Non-pigmented ciliary epithelial cell (primary cell): ENCODE measurements at regions not wholly inside any gene's neighbourhood (a gene's known extent, or its start where the extent isn't known, plus 50 kb on each side); places are given as distances from the start of the nearest gene placed in this dataset.

Experiments
- DNase-seq: peaks from one replicate; pipeline ENCODE4 v3.0.0-alpha.2; 2010; ENCODE audit warnings: low read depth

DNA sequence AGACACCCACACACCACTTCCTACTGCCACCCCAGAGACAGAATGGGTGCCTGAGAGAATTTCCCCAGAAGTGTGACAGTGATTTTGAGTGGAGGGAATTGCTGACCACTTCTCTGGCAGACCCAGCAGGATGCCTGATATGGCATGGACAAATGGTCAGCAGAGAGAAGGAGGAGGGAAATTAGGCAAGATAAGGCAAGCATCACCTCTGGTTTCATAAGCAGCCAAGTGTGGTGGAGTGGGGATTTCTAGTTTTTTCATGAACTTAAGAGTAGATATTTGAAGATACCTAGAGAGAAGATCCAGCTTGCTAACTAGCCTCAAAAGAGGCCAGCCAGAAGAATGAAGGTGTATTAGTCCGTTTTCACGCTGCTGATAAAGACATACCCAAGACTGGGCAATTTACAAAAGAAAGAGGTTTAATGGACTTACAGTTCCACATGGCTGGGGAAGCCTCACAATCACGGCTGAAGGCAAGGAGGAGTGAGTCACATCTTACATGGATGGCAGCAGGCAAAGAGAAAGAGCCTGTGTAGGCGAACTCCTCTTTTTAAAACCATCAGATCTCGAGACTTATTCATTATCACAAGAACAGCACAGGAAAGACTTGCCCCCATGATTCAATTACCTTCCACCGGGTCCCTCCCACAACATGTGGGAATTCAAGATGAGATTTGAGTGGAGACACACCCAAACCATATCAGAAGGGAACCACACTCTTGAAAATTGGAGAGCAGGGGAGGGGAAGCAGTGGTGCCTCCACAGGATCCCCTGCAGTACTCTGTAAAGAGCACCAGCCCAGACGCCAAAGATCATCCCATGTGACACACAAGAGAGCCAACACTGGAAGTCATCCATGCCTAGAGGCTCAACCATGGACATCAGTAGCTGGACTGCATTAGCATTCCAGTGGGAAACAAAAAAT, 64.2 kb downstream of the RBM43 start:
- DNase-seq, result no peak

DNA sequence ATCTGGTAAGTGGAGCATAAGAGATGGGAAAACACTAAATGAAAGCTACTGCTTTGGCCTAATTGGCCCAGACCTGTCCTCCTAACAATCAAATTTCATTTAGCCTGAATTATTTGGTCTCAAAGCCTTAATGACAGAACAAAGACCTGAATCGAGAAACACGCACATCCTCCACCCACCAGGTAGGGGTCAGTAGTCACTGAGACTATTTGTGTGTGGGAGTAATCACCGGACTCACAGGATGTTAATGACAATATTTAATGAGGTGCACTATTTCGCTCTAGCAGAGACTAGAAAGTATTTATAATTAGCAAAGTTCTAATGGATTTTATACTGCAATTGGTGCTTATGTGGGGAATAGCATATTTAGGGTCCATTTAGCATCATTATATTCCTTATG, 68.1 kb downstream of the RBM43 start:
- no peak for DNase-seq

DNA sequence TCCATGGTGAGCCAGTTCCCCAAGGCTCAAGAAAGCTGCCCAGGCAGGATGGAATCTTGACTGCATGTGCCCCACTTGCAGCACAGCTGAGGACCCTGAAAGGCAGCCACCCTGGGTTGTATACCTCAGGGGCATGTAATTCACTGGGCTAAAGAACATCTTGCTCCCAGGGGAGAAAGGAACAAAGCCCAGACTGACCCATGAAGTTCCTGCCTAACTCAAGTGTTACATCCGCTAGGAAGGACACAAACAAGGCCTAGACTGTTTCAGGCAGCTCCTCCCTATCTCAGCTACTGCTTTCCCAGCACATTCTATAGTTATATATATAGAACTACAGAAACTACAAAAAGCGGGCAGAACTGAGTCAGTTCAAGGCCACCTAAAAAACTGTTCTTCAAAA, 69.0 kb downstream of the RBM43 start:
- no peak for DNase-seq

DNA sequence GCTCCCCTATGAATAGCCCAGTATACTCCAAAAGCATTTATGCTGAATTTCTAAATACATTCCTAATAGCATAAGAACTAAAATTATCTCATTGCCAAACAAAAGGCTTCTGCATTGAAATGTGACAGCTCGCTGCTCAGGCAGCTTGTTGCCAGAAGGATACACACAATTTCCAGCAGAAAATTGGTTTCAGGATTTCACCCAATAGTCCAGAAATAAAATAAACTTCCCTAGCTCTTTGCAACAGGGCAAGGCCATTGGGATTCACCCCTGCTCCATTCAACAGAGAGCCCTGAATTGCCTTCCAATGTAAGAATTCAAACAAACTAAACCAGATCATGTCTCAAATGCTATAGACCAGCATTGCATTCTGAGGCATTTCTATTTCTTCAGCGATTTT, 70.7 kb downstream of the RBM43 start:
- no peak for DNase-seq

DNA sequence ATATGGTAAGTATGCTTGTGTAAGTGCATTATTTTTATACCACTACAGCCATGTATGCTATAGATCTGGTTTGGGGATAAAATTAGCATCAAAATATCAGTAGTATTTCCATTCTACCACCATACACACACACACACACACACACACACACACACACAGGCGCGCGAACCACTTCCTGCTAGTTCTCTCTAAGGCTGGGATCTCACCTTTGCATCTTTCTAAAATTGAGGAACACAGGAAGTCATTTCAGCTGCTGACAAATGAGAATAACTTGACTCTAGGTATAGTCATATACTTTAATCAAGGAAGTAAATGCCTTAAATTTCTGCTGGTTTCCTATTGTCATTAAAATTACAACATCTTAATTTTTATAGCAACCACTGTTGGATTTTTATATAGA, 72.5 kb downstream of the RBM43 start:
- DNase-seq, result no peak

DNA sequence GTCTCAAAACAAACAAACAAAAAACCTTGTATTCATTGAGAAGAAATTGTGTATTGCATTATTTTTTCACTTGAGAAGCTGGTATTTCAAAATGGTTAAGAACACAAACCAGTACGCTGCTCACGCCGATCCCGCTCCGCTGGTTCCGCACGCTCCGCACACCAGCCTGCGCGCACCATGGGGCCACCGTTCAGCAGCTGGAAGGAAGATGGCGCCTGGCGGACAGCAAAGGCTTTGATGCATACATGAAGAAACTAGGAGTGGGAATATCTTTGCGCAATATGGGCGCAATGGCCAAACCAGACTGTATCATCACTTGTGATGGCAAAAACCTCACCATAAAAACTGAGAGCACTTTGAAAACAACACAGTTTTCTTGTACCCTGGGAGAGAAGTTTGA, 75.7 kb downstream of the RBM43 start:
- DNase-seq, result no peak

DNA sequence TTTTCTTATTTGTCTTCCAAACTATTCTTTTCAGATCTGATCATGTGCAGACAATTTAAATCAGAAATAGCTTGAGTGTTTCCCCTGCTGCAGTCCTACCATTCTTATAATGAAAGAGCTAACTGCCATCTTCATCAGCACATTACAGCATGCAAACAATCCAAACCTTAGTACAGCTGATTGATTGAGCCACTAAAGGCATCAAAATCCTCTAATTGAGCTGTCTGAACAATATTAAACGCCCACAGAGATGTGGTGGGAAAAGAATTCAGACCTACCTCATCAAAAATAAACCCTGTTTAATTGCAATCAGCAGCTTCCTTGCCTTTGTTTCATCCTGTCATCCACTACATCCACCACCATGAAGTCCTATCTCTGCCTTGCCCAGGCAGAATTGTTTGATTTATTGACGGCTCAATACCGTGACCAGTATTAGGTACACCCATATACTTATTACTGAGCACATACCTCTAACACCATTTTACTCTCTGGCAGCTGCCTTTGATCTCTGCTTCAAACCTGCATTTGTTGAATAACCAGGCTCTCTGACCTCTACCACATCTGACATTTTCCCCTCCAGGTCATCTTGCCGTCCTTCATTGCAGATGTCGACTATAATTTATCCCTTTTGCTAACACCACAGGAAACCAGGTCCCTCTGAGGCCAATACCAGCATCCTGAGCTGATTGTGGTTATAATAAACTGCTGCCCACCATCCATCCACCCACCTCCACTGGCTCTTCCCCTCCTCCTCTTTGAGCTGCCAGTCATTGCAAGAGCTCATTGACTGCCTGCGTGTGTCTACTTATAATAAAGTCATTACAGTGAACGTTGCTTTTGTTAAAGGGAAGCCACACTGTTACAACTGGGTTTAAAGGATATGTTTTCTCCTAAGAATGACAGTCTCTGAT, 78.5 kb downstream of the RBM43 start:
- no peak for DNase-seq

DNA sequence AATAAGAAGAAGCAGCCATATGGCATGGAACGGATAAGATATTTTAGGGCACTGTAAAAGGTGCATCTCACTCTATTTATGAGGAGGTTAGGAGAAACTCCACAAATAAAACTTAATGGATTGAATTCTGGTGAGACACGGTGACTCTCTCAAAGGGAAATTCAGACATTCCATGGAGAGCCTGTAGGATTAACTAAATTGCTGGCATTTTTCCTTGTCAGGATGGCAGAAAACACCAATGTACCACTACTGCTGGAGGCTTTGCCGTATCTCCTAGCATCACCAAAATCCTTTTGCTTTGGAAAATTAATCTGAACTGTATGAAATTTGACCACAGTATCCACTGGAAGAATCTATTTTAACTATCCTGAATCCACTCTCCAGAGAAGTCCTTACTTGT, 79.3 kb downstream of the RBM43 start:
- no peak for DNase-seq

DNA sequence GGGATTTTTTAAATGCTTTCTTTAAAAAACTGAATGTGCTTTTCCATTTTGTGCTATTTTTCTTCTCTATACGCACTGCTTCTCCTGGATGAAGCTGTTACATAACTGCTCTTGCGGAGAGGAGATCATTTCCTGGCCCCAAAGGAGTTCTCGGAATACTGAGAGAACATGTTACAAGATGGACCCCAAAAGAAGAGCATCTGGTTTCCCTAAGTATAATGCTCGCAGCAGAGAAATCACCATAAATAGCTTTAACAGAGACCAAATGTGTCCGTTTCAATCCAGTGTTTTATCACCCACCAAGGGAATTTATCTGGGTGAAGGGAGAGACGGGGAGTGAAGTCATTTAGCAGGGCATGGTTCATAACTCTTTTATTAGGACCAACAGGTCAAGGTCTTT, 80.1 kb downstream of the RBM43 start:
- DNase-seq, result no peak

DNA sequence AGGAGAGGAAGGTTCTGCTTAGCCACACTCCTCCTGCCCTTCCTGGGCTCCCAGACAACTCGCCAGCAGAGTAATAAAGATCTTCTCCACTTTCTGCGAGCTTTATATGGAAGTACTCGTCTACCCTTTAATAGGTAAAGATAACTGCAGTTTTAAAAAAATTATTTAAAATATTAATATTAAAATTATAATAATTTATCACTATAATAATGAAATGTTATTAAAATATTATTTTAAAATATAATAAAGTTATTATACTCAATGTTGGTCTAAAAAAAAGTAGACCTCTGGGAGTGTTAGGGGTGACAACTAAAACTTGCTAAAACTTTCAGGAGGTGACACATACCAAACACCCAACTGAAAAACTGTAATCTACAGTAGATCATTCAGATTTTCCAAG, 81.5 kb downstream of the RBM43 start:
- no peak for DNase-seq

DNA sequence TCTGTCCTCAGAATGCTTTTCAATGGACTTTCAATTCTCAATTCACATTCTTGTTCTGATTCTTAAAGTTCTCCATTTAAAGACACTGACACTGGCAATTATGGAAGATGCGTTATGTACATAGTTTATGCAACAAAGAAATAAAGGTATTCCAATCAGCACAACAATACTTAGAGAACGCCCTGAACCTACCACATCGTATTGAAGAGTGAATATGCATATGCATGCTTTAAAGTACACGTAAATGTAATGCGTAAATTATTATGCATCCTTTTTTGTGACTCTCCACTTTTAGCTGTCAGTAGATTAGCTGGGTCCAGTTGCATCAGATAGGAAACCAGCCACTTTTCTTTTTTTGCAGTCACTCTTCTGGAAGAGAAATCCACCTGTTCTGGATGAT, 83.5 kb downstream of the RBM43 start:
- DNase-seq, result no peak

DNA sequence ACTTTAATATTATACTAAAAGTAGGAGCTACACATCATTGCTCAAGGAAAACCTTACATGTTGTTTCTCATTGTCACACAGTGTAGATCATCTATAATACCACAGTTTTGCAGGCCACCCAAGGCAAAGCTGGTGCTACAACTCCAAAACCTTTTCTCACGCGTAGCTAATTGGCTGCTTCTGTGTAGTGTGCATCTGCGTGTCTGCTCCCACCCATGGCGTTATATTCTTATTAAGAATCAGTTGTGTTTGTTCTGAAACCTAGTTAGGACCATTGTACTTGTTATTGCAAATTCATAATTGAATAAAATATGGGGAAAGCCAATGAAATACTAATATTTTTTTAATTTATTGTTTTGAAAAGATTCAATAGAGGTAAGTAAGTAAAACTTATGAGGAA, 83.9 kb downstream of the RBM43 start:
- DNase-seq, result no peak

DNA sequence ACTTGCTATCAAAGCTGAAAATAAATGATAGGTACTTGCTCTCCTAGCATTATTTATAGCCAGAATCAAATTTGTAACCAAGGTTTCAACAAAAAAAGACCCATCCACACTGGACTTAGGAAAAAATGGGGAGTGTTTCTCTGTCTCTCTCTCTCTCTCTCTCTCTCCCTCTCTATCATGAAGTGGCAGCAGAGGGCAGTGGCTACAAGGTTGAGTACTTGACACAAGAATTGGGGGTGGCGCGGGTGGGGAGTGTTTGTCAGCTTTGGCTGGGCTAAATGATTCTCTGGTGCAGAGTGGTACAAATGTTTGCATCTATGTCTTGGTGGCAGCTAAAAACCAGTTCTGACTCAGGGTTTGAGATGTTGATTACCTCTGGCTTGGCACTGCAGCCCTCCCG, 85.0 kb downstream of the RBM43 start:
- no peak for DNase-seq

DNA sequence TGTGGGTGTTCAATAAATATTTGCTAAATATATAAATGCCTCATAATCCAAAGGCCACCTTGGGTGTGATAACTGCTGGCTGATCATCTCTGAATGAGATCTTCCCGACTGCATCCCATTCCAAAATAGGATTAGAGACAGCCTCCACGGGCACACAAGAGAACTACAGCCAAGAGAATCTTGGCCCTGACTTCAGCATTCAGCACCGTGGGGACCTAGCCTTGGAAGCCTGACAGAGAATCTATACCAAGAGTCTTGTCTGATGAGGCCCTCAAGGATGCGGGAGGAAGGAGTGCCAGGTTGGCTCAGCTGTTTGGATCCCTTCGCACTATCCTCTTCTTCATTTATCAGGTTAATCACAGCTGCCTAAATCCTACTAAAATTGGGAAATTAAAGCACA, 85.8 kb downstream of the RBM43 start:
- DNase-seq, result no peak

DNA sequence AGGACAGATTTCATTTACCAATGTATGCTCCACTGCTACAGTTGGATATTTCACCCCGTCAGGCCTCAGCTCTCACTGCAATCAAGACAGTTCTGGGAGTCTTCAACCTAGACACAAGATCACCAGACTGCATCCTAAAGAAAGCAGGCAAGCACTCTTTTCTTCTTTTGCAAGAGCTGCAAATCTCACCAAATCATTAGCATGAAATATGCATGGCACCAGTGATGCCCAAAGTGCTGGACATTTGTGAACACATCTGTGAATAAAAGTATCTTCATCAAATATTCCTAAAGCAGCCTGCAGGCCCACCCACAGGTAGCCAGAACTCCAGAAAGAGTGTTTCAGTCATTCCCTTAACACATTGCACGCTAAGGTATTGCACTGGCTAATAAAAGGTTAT, 87.5 kb downstream of the RBM43 start:
- DNase-seq, result no peak

DNA sequence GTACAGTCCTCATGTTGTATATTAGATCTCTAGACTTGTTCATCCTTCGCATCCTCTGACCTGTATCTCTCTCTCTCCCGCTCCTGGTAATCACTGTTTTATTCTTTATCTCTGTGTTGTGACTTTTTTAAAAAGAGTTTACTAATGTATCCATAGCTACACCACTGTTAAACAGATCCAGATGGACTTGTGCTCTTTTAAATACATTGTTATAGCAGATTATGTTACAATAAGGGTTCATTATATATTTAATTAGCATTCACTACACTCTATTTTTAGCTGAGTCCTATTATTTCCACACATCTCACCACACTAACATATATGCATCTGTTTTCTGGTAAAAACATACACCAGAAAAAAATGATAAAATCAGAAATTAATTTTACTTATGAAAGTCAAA, 90.5 kb downstream of the RBM43 start:
- no peak for DNase-seq

DNA sequence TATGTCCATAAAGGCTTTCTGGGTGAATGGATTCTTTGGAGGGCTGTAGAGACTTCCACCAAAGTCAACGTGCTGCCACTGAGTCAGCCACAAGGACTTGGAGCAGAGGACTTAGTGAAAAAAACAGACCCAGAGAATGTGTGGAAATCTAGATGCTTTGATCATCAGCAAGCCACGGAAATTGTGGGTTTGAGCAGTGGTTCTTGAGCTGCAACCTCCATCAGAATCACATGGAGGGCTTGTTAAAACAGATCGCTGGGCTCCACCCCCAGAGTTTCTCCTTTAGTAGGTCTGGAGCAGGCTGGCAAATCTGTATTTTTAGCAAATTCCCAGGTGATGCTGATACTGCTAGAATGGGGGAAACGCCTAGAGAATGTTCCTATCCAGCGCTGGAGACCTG, 95.3 kb downstream of the RBM43 start:
- no peak for DNase-seq

DNA sequence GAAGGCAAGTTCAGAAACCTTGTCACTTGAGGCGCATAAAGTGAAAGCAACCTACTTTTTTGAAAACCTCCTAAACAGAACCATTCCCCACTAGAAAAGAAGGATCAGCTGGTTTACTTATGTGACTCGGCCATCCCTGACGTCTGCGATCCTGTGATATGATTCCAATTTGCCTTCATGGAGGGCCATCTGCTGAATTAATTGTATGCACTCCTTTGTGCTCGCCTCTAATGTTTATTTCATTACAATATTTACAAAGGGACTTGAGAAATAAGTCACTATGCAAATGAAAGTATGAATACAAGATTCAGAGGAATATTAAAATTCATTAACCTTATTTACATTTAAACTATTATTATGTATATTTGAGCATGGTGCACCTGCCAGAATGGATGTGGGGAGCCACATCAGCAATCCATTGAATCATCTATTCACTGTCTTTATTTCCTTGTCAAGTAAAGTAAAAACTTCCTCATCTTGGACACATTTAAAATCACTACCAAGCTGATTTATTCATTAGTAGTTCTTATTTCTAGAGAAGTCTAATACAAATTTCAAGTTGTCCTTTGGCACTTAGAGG, 96.5 kb downstream of the RBM43 start:
- DNase-seq, result no peak

DNA sequence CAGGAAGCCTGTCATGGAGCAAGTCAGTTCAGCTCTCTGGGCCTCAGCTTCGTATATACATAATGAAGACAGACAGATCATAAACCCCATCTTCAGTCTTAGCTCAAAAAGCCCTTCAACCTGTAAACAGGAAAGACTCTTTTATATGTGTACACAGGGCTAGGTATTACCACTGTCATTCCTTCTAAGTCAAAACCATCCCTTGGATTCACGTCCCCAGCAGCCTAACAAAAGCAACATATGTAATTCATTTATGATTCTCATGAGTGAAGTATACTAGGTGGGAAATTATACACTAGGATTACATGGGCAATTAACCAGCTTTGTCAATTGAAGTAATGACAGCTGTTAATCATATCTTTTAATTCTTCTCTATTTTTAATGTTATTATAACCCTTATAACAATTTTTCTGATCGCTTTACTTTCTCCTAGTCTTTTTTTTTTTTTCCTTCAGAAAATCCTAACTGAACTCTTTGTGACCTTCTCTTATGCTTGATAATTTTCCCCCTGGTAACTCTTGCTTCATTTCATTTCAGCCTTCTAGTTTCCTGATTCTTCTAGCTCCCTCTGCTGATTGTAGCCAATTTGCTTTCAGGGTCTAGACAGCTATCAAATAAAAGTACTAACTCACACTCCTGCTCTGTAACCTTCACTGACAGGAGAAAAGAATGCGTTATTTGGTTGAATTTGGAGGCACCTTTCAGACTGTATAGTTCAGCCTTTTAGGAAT, 99.7 kb downstream of the RBM43 start:
- no peak for DNase-seq

DNA sequence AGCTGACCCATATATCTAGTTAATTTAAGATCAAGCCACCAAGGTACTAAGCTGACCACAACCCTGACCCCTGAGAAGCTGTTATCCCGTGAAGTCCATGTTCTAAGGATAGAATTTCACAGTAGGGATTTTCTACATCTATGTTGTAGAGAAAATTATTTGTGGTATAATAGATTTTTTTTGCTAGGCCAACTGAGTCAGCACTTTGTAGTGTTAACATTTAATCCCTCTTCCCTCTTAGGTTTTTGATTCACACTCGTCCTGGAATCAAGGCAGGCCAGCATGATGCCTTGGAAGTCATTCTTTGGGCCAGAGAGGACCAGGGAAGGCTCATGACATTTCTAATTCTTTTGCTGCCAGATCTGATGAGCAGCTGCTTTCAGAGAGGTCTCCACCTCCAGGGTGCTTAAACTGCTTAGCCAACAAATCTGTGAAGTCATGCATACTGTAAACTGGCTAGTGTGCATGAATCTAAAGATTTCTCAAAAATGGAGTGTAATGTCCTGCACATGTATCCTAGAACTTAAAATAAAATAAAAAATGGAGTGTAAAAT, 102.5 kb downstream of the RBM43 start:
- DNase-seq, result no peak

DNA sequence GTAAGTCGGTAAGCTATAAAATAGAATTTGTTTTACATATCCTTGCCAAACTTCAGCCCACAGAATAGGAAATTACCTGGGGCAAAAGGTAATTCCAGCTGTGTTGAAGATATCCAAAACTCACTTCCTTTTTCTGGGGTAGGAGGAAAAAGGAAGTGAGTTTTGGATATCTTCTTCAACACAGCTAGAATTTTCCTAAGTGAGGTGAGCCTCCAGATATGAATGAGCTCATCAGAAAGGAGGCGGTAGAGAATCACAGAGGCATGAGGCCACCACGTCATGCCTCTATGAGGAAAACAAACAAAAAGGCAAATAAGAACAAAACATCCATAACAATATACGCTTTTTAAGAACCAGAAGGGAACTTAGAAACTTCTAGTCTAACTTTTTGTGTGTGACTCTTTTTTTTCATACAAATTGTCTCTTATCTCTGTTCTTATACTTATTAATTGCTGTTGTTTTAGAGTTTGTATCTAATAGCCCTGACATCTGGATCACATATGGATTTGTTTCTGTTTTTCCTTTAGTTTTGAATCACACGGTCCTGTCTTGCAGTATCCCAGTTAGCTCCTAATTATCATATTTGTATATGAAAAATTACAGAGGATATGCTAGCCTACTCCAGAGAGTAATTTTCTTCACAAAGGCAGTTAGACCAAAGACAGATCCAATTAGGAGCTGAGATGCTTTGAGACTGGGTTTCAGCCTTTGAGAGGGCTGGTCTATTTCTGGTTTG, 104.5 kb downstream of the RBM43 start:
- DNase-seq, result no peak
